H9 (cell line): ENCODE measurements at regions not wholly inside any gene's neighbourhood (a gene's known extent, or its start where the extent isn't known, plus 50 kb on each side); places are given as distances from the start of the nearest gene placed in this dataset.

Source experiments
- DNase-seq: peaks from one replicate; pipeline ENCODE4 v3.0.0-alpha.2; 2017
- H2AFZ ChIP-seq: one replicate; pipeline ENCODE4 v1.6.1; 2013; ENCODE audit warnings: mild to moderate bottlenecking, low read length, control low read depth, moderate library complexity
- H2AK5ac ChIP-seq: 2 replicates; pipeline ENCODE4 v1.6.1; 2013; ENCODE audit warnings: low read length, control low read depth, mixed read lengths; ENCODE audit not compliant: insufficient read length
- H2BK120ac ChIP-seq: one replicate; pipeline ENCODE4 v1.6.1; 2013; ENCODE audit warnings: low read depth, mild to moderate bottlenecking, low read length, control low read depth, inconsistent platforms; ENCODE audit not compliant: poor library complexity, severe bottlenecking
- H2BK12ac ChIP-seq: 2 replicates; pipeline ENCODE4 v1.6.1; 2013; ENCODE audit warnings: low read length, control low read depth, mixed read lengths, low read depth; ENCODE audit not compliant: insufficient read length
- H2BK15ac ChIP-seq: 2 replicates; pipeline ENCODE4 v1.6.1; 2013; ENCODE audit warnings: low read depth, low read length, control low read depth
- H2BK20ac ChIP-seq: one replicate; pipeline ENCODE4 v1.6.1; 2013; ENCODE audit warnings: low read depth, mild to moderate bottlenecking, low read length, control low read depth, inconsistent platforms; ENCODE audit not compliant: poor library complexity, severe bottlenecking
- H2BK5ac ChIP-seq: 2 replicates; pipeline ENCODE4 v1.6.1; 2013; ENCODE audit warnings: low read length, control low read depth, mixed read lengths; ENCODE audit not compliant: insufficient read length
- H3K14ac ChIP-seq: 2 replicates; pipeline ENCODE4 v1.6.1; 2013; ENCODE audit warnings: low read length, control low read depth; ENCODE audit not compliant: insufficient read depth
- H3K18ac ChIP-seq: 2 replicates; pipeline ENCODE4 v1.6.1; 2013; ENCODE audit warnings: low read depth, mild to moderate bottlenecking, mixed read lengths, low read length, control low read depth; ENCODE audit not compliant: insufficient read length
- H3K23ac ChIP-seq: 2 replicates; pipeline ENCODE4 v1.6.1; 2013; ENCODE audit warnings: low read length, control low read depth, mixed read lengths, low read depth; ENCODE audit not compliant: insufficient read length
- H3K23me2 ChIP-seq: 2 replicates; pipeline ENCODE4 v1.6.1; 2013; ENCODE audit warnings: low read depth, mild to moderate bottlenecking, mixed read lengths, low read length, control low read depth; ENCODE audit not compliant: insufficient read length, poor library complexity, severe bottlenecking
- H3K27ac ChIP-seq: 2 replicates; pipeline ENCODE4 v1.5.1; 2013; ENCODE audit warnings: low read length, control low read depth, mixed read lengths, low read depth; ENCODE audit not compliant: insufficient read length
- H3K27me3 ChIP-seq: 2 replicates; pipeline ENCODE4 v1.6.1; 2013; ENCODE audit warnings: low read length, control low read depth, inconsistent platforms; ENCODE audit not compliant: insufficient read depth
- H3K4ac ChIP-seq: 2 replicates; pipeline ENCODE4 v1.6.1; 2013; ENCODE audit warnings: low read depth, mild to moderate bottlenecking, control low read depth, inconsistent platforms, low read length, moderate library complexity
- H3K4me1 ChIP-seq: 2 replicates; pipeline ENCODE4 v1.6.1; 2013; ENCODE audit warnings: low read length, control low read depth, inconsistent platforms; ENCODE audit not compliant: insufficient read depth
- H3K4me2 ChIP-seq: 2 replicates; pipeline ENCODE4 v1.6.1; 2013; ENCODE audit warnings: low read length, control low read depth, mixed read lengths; ENCODE audit not compliant: insufficient read length, insufficient read depth
- H3K56ac ChIP-seq: 2 replicates; pipeline ENCODE4 v1.6.1; 2013; ENCODE audit warnings: low read depth, mild to moderate bottlenecking, mixed read lengths, low read length, control low read depth; ENCODE audit not compliant: insufficient read length
- H3K79me1 ChIP-seq: 2 replicates; pipeline ENCODE4 v1.6.1; 2013; ENCODE audit warnings: low read depth, mild to moderate bottlenecking, moderate library complexity, low read length, control low read depth, inconsistent platforms; ENCODE audit not compliant: insufficient read depth, poor library complexity, severe bottlenecking
- H3K79me2 ChIP-seq: 2 replicates; pipeline ENCODE4 v1.6.1; 2013; ENCODE audit warnings: low read length, control low read depth, inconsistent platforms; ENCODE audit not compliant: insufficient read depth
- H3K9ac ChIP-seq: 2 replicates; pipeline ENCODE4 v1.6.1; 2013; ENCODE audit warnings: low read length, control low read depth, mixed read lengths; ENCODE audit not compliant: insufficient read length; ENCODE audit errors: extremely low read depth
- H3K9me3 ChIP-seq: one replicate; pipeline ENCODE4 v1.6.1; 2013; ENCODE audit warnings: low read depth, low read length, inconsistent platforms; ENCODE audit not compliant: control insufficient read depth
- H3T11ph ChIP-seq: one replicate; pipeline ENCODE4 v1.6.1; 2013; ENCODE audit warnings: mild to moderate bottlenecking, low read length, control low read depth, inconsistent platforms
- H4K20me1 ChIP-seq: one replicate; pipeline ENCODE4 v1.6.1; 2013; ENCODE audit not compliant: control insufficient read depth, insufficient read length, insufficient read depth
- H4K5ac ChIP-seq: 2 replicates; pipeline ENCODE4 v1.6.1; 2013; ENCODE audit warnings: low read depth, mild to moderate bottlenecking, mixed read lengths, low read length, control low read depth; ENCODE audit not compliant: insufficient read length
- H4K8ac ChIP-seq: replicated peaks from 2 replicates; pipeline ENCODE4 v1.6.1; 2013; ENCODE audit warnings: low read length, control low read depth, mixed read lengths, low read depth; ENCODE audit not compliant: insufficient read length
- H4K91ac ChIP-seq: 2 replicates; pipeline ENCODE4 v1.6.1; 2013; ENCODE audit warnings: low read depth, mild to moderate bottlenecking, moderate library complexity, mixed read lengths, low read length, control low read depth; ENCODE audit not compliant: insufficient read length
- H3K27ac Mint-ChIP-seq, 3 experiments: 2 replicates in 2 of 3; 3 replicates in 1 of 3; pipeline ENCODE4 v1.8.0; 2020 to 2021; ENCODE audit warnings: mixed read lengths in 3 of 3, mild to moderate bottlenecking in 1 of 3, moderate library complexity in 1 of 3
- H3K27me3 Mint-ChIP-seq: 2 replicates; pipeline ENCODE4 v1.8.0; 2021; ENCODE audit warnings: low read depth, mild to moderate bottlenecking, moderate library complexity, mixed read lengths
- H3K36me3 Mint-ChIP-seq, 3 experiments: 2 replicates in 2 of 3; 3 replicates in 1 of 3; pipeline ENCODE4 v1.8.0; 2020 to 2021; ENCODE audit warnings: low read depth in 3 of 3, mixed read lengths in 3 of 3; ENCODE audit not compliant: insufficient read depth in 1 of 3
- H3K4me1 Mint-ChIP-seq, 2 experiments: 2 replicates each; pipeline ENCODE4 v1.8.0; 2020; ENCODE audit warnings: mixed read lengths in 2 of 2
- H3K4me3 Mint-ChIP-seq, 2 experiments: 2 replicates in 1 of 2; 3 replicates in 1 of 2; pipeline ENCODE4 v1.8.0; 2020 to 2021; ENCODE audit warnings: mild to moderate bottlenecking in 2 of 2, mixed read lengths in 2 of 2, moderate library complexity in 1 of 2
- H3K9me3 Mint-ChIP-seq, 2 experiments: 2 replicates in 1 of 2; 3 replicates in 1 of 2; pipeline ENCODE4 v1.8.0; 2020; ENCODE audit warnings: mild to moderate bottlenecking in 2 of 2, mixed read lengths in 2 of 2, moderate library complexity in 1 of 2
- CTCF ChIP-seq: fragments of 200-600 bp; sonication (generic); conservative IDR thresholded peaks from 3 replicates; pipeline ENCODE4 v1.8.0; 2021; ENCODE audit warnings: antibody characterized with exemption, mild to moderate bottlenecking
- WGBS: extraction: QIAGEN DNeasy Blood & Tissue Kit; methylation state at CpG from one replicate; pipeline ENCODE4 v1.1.7; 2013; ENCODE audit warnings: missing lambda C conversion rate, low lambda C conversion rate, mixed read lengths; ENCODE audit not compliant: insufficient read length; ENCODE audit errors: extremely low coverage; 5-methylcytosine and 5-hydroxymethylcytosine counted together

GRCh38 chr4:66574145-66574978 is 904.1 kb upstream of the EPHA5 start:
- no peak overlapping the region for H2BK12ac ChIP-seq
- H3K9ac ChIP-seq = no peak overlapping the region
- no peaks in the 10 kb centered on the region for H3K9me3 Mint-ChIP-seq
- no peak overlapping the region for H2BK20ac ChIP-seq
- H3K36me3 Mint-ChIP-seq = no peaks in the 10 kb centered on the region
- DNase-seq = peak; percentile 31
- H4K91ac ChIP-seq = no peak overlapping the region
- H3K56ac ChIP-seq = no peak overlapping the region
- no peaks in the 10 kb centered on the region for H3K4me1 Mint-ChIP-seq
- H3K27ac ChIP-seq = no peak overlapping the region
- no peaks in the 10 kb centered on the region for H3K79me1 ChIP-seq
- no peaks in the 10 kb centered on the region for H4K20me1 ChIP-seq
- no peak overlapping the region for H3K23ac ChIP-seq
- H3K27ac Mint-ChIP-seq = no peak overlapping the region
- H3K27me3 ChIP-seq = no peaks in the 10 kb centered on the region
- H3K14ac ChIP-seq = no peak overlapping the region
- no peak overlapping the region for H2BK15ac ChIP-seq
- H3T11ph ChIP-seq = no peak overlapping the region
- no peak overlapping the region for H3K4ac ChIP-seq
- WGBS = no CpG with 5 or more reads among the region's 7 CpGs
- no peaks in the 10 kb centered on the region for H3K79me2 ChIP-seq
- no peak overlapping the region for H4K5ac ChIP-seq
- no peak overlapping the region for H3K4me2 ChIP-seq
- TF ChIP-seq CTCF = peak; percentile 32; the same call in 1 of the 3 replicates
- H3K23me2 ChIP-seq = no peaks in the 10 kb centered on the region
- H2BK5ac ChIP-seq = no peak overlapping the region
- no peak overlapping the region for H3K18ac ChIP-seq
- H3K27me3 Mint-ChIP-seq = no peaks in the 10 kb centered on the region
- no peak overlapping the region for H3K4me3 Mint-ChIP-seq
- no peaks in the 10 kb centered on the region for H3K4me1 ChIP-seq
- no peak overlapping the region for H4K8ac ChIP-seq
- no peak overlapping the region for H2BK120ac ChIP-seq
- H2AFZ ChIP-seq = no peak overlapping the region
- H2AK5ac ChIP-seq = no peak overlapping the region
- H3K9me3 ChIP-seq = no peaks in the 10 kb centered on the region
